ENCODE measurements at regions not wholly inside any gene's neighbourhood (a gene's known extent, or its start where the extent isn't known, plus 50 kb on each side); places are given as distances from the start of the nearest gene placed in this dataset.

- no peak for TF ChIP-seq EZH2 (IDR thresholded peaks at IDR 0.05)
- no peak for TF ChIP-seq POLR2AphosphoS5 (IDR thresholded peaks at IDR 0.05; ENCODE audit: borderline replicate concordance, low read depth, low read length)
Observed at GRCh38 chr2:5098286-5098685, 593.9 kb upstream of the SOX11 start.
